ENCODE measurements at regions not wholly inside any gene's neighbourhood (a gene's known extent, or its start where the extent isn't known, plus 50 kb on each side); places are given as distances from the start of the nearest gene placed in this dataset.
"Not testable (repeated sequence)": the region's sequence is repeated elsewhere in the genome, so short reads cannot be mapped to it uniquely, and the experiment has no call there.

- no peak for DNase-seq
Observed at GRCh38 chr1:232183266-232183800, 446.6 kb downstream of the SIPA1L2 start.

DNA sequence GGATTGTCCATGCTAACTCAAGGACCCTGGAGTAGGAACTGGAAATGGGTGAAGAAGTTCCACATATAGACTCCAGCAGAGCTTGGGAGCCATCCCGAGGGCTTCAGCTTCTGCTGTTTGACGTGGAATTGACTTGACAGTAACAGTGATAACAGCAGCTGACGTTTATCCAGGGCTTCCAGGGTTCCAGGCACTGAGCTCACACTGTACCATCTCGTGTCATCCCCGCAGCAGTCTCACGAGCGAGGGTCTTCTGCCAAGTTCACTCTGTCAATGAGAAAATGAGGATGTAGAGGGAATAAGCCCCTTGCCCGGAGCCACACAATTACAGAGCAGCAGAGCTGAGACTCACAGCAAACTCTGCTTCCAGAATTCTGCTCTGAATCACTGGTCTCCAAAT is 447.7 kb downstream of the SIPA1L2 start:
- no peak for DNase-seq

- no peak for DNase-seq
Observed at GRCh38 chr1:232180779-232181136, 449.2 kb downstream of the SIPA1L2 start.

DNA sequence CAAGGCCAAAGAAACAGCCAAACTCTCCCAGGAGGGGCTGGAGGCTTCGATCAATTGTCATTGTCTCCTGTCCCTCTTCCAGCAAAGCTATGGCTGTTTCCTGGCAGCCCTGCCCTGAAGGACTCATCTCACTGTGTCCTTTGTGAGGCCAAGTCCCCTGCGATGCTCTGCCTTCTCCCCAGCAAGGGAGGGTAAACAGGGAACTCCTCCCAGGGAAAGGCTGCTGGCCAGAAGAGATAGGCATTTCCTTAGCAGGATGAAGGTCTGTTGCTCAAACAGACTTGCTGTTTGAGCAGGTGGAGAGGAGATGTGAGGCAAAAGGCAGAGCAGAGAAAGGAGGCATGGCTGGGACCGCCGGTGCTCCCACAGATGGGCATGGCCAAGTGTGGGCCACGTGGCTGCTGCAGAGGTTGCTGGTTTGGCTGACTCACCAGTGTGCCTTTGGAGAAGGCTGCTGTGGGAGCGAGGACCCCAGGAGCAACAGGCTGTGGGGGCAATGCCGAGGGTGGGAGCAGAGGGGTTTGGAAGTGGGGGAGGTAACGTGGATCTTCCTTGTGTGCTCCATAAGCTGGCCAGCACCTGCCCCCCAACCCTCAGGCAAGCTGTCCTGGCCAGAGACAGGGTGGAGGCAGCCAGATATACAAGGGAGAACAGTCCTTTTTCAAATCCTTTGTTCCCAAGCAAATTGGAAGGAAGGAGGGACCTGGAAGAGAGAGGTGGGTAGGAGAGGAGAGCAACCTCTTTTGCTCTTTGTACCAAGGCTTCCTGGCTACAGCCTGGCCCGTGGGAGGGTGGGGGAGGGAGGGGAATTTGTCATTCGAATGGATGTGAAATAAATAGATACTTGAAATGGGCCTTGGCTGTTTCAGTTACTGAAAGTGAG is 449.8 kb downstream of the SIPA1L2 start:
- no peak for DNase-seq

GRCh38 chr1:232178191-232178590 is 451.7 kb downstream of the SIPA1L2 start:
- DNase-seq: no peak

DNA sequence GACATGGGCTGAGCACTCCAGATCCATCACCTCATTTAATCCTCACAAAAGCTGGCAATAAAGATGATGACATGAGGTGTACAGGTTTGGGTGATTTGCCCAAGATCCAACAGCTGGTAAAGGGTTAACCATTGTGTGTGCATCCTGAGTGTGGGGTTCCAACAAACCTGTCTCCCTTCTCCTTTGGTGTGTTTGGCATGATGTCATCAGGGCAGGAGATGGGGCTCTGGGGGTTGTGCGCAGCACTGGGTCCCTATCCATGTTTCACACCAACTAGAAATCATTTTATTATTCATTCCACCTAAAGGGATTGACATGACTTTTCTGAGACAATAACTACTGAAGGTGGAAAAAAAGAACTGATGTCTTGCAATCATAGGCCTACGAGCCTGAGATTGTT is 452.5 kb downstream of the SIPA1L2 start:
- DNase-seq: no peak

- DNase-seq: no peak
Observed at GRCh38 chr1:232176222-232176621, 453.7 kb downstream of the SIPA1L2 start.

DNA sequence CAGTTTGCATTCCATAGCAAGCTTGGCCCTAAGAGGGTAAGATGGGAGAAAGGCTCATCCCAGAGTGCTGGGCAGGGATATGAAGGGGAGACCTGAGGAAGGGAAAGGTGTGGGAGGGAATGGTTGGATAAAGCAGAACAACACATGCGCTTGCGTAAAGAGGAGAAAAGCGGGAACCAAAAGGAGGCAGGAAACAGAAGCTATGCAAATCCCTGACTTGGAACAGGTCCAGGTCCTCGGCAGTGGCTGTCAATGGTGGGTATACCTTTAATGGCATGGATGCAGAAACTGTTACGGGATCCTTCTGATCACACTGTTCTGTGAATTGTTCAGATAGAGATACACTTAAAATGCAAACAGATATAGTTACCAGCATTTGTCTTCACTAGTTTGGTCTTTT is 455.6 kb downstream of the SIPA1L2 start:
- DNase-seq: no peak

- DNase-seq: no peak
Observed at GRCh38 chr1:232172563-232172962, 457.4 kb downstream of the SIPA1L2 start.

GRCh38 chr1:232170909-232171308 is 459.0 kb downstream of the SIPA1L2 start:
- no peak for DNase-seq

- no peak for DNase-seq
Observed at GRCh38 chr1:232169436-232169835, 460.5 kb downstream of the SIPA1L2 start.

- DNase-seq: no peak
Observed at GRCh38 chr1:232168508-232168907, 461.4 kb downstream of the SIPA1L2 start.

GRCh38 chr1:232166942-232167341 is 463.0 kb downstream of the SIPA1L2 start:
- no peak for DNase-seq

- no peak for DNase-seq
Observed at GRCh38 chr1:232164078-232164963, 465.6 kb downstream of the SIPA1L2 start.

GRCh38 chr1:232163533-232163932 is 466.4 kb downstream of the SIPA1L2 start:
- no peak for DNase-seq

DNA sequence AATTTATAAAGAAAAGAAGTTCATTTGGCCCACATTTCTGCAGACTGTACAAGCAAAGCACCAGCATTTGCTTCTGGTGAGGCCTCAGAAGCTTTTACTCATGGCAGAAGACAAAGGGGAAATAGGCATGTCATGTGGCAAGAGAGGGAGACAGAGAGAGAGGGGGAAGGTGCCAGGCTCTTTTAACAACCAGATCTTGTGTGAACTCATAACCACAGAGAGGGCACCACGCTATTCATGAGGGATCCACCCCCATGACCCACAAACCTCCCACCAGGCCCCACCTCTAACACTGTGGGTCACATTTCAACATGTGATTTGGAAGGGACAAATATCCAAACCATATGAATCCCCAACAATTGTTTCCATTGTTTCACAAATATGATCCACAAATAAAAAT is 467.9 kb downstream of the SIPA1L2 start:
- DNase-seq: no peak

GRCh38 chr1:232158558-232158957 is 471.4 kb downstream of the SIPA1L2 start:
- not testable (repeated sequence) for DNase-seq

GRCh38 chr1:232156070-232156469 is 473.9 kb downstream of the SIPA1L2 start:
- not testable (repeated sequence) for DNase-seq

DNA sequence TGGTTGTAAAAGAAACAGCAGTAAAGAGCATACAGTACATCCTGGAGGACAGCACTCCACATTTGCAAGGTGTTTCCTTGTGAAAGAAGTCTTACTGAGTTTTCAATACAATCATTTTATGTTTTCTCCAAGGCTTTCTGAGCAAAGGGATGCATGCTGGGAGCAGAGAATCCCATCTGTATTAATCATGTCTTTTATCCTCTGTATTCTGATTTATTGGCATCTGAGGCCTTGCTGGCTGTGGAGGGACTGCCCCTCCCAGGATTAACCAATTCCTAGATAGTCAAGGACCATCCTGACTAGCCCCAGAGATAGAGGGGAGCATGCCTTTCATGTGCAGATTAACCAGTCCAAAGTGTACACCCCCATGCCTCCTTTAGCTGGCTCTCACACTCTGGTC is 476.3 kb downstream of the SIPA1L2 start:
- no peak for DNase-seq

DNA sequence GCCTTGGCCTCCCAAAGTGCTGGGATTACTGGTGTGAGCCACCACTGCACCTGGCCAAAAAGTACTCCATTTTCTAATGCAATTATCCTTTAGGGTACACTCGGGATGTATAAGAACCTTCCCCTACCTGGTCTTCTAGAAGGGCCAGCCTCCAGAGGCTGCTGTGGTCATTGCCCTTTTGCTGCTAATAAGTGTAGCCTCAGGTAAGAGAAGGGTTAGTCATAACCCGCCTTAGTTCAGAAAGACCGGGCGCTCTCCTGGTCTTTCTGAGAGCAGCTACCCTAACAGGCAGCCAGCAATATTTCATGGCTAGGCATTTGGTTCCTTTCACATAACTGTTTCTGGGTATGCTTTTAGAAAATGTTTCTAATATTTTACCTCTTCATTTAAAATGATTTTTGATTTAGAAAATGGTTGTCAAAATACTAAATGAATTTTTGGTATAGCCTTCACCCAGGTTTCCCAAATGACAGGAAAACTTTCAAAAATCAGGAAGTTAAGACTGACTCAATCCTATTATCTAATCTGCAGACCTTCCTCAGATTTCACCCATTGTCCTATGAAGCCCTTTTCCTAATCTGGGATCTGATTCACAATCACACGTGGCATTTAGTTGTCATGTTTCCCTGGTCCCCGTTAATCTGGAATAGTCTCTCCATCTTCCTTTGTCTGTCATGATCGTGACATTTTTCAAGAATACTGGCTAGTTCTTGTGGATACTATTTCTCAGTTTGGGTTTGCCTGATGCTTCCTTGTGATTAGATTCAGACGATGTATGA is 479.0 kb downstream of the SIPA1L2 start:
- no peak for DNase-seq

- DNase-seq: no peak
Observed at GRCh38 chr1:232149287-232150201, 480.4 kb downstream of the SIPA1L2 start.

GRCh38 chr1:232147215-232147614 is 482.7 kb downstream of the SIPA1L2 start:
- DNase-seq: no peak

Measured in NCI-H1930 (cell line).